H1 (cell line): ENCODE measurements at regions not wholly inside any gene's neighbourhood (a gene's known extent, or its start where the extent isn't known, plus 50 kb on each side); places are given as distances from the start of the nearest gene placed in this dataset.

Source experiments
- CTCF ChIA-PET: fragments of 300-600 bp; sonication (Branson Sonifier 250); formaldehyde crosslinking; loops from one replicate; lab custom pipeline; 2021; ENCODE audit not compliant: partially characterized antibody; lab: Charles Lee
- POLR2A ChIA-PET: fragments of 300-600 bp; sonication (Branson Sonifier 250); formaldehyde crosslinking; loops from one replicate; lab custom pipeline; 2021; ENCODE audit warnings: inconsistent platforms; ENCODE audit not compliant: partially characterized antibody; lab: Charles Lee
- DNase-seq, 2 experiments: peaks; one replicate each; pipeline versions ENCODE4 v3.0.0 to v3.0.0-alpha.2; 2010 to 2022; ENCODE audit warnings: low spot score in 2 of 2, low read depth in 1 of 2, mixed read lengths in 1 of 2
- FAIRE-seq: peaks from 2 replicates; lab custom pipeline; 2011; peaks lifted over from hg19 to GRCh38; lab: Jason Lieb, UNC
- H2AFZ ChIP-seq: 2 replicates; pipeline ENCODE4 v1.8.1; 2012; ENCODE audit warnings: low read length, inconsistent platforms
- H2AK5ac ChIP-seq: 2 replicates; pipeline ENCODE4 v1.6.1; 2013; ENCODE audit warnings: low read depth, low read length
- H2BK120ac ChIP-seq: replicated peaks from 2 replicates; pipeline ENCODE3; 2013; ENCODE audit warnings: low read depth, low read length, inconsistent platforms
- H2BK12ac ChIP-seq: 2 replicates; pipeline ENCODE4 v1.6.1; 2013; ENCODE audit warnings: low read depth, low read length
- H2BK15ac ChIP-seq: 2 replicates; pipeline ENCODE4 v1.6.1; 2013; ENCODE audit warnings: low read length
- H2BK20ac ChIP-seq: 2 replicates; pipeline ENCODE4 v1.6.1; 2013; ENCODE audit warnings: low read length
- H2BK5ac ChIP-seq: 2 replicates; pipeline ENCODE4 v1.6.1; 2013; ENCODE audit warnings: low read depth, low read length
- H3K14ac ChIP-seq: 2 replicates; pipeline ENCODE4 v1.6.1; 2013; ENCODE audit warnings: inconsistent platforms; ENCODE audit not compliant: insufficient read length
- H3K18ac ChIP-seq: 2 replicates; pipeline ENCODE4 v1.6.1; 2013; ENCODE audit warnings: low read length; ENCODE audit errors: extremely low read depth
- H3K23ac ChIP-seq: 2 replicates; pipeline ENCODE4 v1.6.1; 2013; ENCODE audit warnings: inconsistent platforms; ENCODE audit not compliant: insufficient read length
- H3K23me2 ChIP-seq: 2 replicates; pipeline ENCODE4 v1.6.1; 2013; ENCODE audit warnings: low read depth, low read length
- H3K27ac ChIP-seq: 2 replicates; pipeline ENCODE4 v1.6.1; 2011; ENCODE audit warnings: low read depth, low read length, inconsistent platforms
- H3K27me3 ChIP-seq, 4 experiments: replicated peaks in 1 of 4; 1 replicate in 1 of 4; 2 replicates in 3 of 4; pipeline versions ENCODE4 v1.6.1 to v1.8.1; 2011 to 2013; ENCODE audit warnings: low read length in 3 of 4, mild to moderate bottlenecking in 3 of 4, inconsistent platforms in 2 of 4, mixed read lengths in 2 of 4, moderate library complexity in 1 of 4; ENCODE audit not compliant: control insufficient read depth in 3 of 4, insufficient read depth in 3 of 4; ENCODE audit errors: extremely low read depth in 1 of 4
- H3K36me3 ChIP-seq, 4 experiments: 2 replicates each; pipeline versions ENCODE4 v1.6.1 to v1.8.1; 2011 to 2013; ENCODE audit warnings: mild to moderate bottlenecking in 4 of 4, low read length in 3 of 4, moderate library complexity in 2 of 4, control low read depth in 1 of 4, inconsistent platforms in 1 of 4; ENCODE audit not compliant: insufficient read depth in 4 of 4, control insufficient read depth in 2 of 4
- H3K4ac ChIP-seq: replicated peaks from 2 replicates; pipeline ENCODE3; 2013; ENCODE audit warnings: low read length, low read depth, mixed read lengths, inconsistent platforms; ENCODE audit not compliant: insufficient read length
- H3K4me1 ChIP-seq, 4 experiments: replicated peaks in 1 of 4; 1 replicate in 1 of 4; 2 replicates in 3 of 4; pipeline versions ENCODE4 v1.6.1 to v1.8.1; 2011 to 2013; ENCODE audit warnings: low read length in 3 of 4, inconsistent platforms in 2 of 4, mixed read lengths in 1 of 4; ENCODE audit not compliant: insufficient read depth in 4 of 4, control insufficient read depth in 3 of 4
- H3K4me2 ChIP-seq, 2 experiments: 2 replicates each; pipeline versions ENCODE4 v1.6.1 to v1.8.1; 2011 to 2013; ENCODE audit warnings: low read depth in 2 of 2, low read length in 2 of 2, control low read depth in 1 of 2, inconsistent platforms in 1 of 2, mild to moderate bottlenecking in 1 of 2; ENCODE audit not compliant: insufficient read depth in 1 of 2
- H3K4me3 ChIP-seq, 4 experiments: fragments of 200-600, 300-600 bp in 1 of 4; sonication (generic), shearing (Covaris generic), sonication (Bioruptor Twin) in 1 of 4; 2 replicates each; pipeline versions ENCODE4 v1.5.1 to v1.8.1; 2011 to 2016; ENCODE audit warnings: low read length in 4 of 4, low read depth in 3 of 4, control low read depth in 2 of 4, inconsistent platforms in 2 of 4, mild to moderate bottlenecking in 2 of 4, mixed read lengths in 1 of 4, moderate library complexity in 1 of 4; ENCODE audit not compliant: insufficient read depth in 2 of 4; ENCODE audit errors: extremely low read depth in 1 of 4
- H3K56ac ChIP-seq: replicated peaks from 2 replicates; pipeline ENCODE3; 2013; ENCODE audit warnings: low read depth, mild to moderate bottlenecking, mixed read lengths, low read length, inconsistent platforms; ENCODE audit not compliant: insufficient read length
- H3K79me1 ChIP-seq: 2 replicates; pipeline ENCODE4 v1.6.1; 2013; ENCODE audit warnings: low read depth, low read length, control low read depth
- H3K79me2 ChIP-seq, 2 experiments: 2 replicates each; pipeline versions ENCODE4 v1.6.1 to v1.8.1; 2012 to 2013; ENCODE audit warnings: low read length in 2 of 2, mild to moderate bottlenecking in 2 of 2, inconsistent platforms in 1 of 2; ENCODE audit not compliant: insufficient read depth in 2 of 2, control insufficient read depth in 1 of 2
- H3K9ac ChIP-seq, 4 experiments: replicated peaks in 1 of 4; 1 replicate in 1 of 4; 2 replicates in 3 of 4; pipeline versions ENCODE4 v1.6.1 to v1.8.1; 2011 to 2013; ENCODE audit warnings: low read depth in 3 of 4, low read length in 3 of 4, control low read depth in 2 of 4, mild to moderate bottlenecking in 2 of 4, moderate library complexity in 2 of 4, inconsistent platforms in 1 of 4; ENCODE audit errors: extremely low read depth in 1 of 4
- H3K9me3 ChIP-seq, 2 experiments: 2 replicates each; pipeline versions ENCODE4 v1.6.1 to v1.8.1; 2012 to 2013; ENCODE audit warnings: mild to moderate bottlenecking in 2 of 2, moderate library complexity in 2 of 2, control low read depth in 1 of 2, inconsistent platforms in 1 of 2, low read depth in 1 of 2, low read length in 1 of 2, mixed read lengths in 1 of 2; ENCODE audit not compliant: insufficient read depth in 2 of 2
- H4K20me1 ChIP-seq, 2 experiments: replicated peaks in 1 of 2; 2 replicates each; pipeline versions ENCODE3 to v1.8.1; 2011 to 2013; ENCODE audit warnings: inconsistent platforms in 2 of 2, low read length in 2 of 2, mild to moderate bottlenecking in 1 of 2; ENCODE audit not compliant: insufficient read depth in 2 of 2, control insufficient read depth in 1 of 2
- H4K5ac ChIP-seq: 2 replicates; pipeline ENCODE4 v1.6.1; 2013; ENCODE audit warnings: low read length, low read depth, mixed read lengths, inconsistent platforms; ENCODE audit not compliant: insufficient read length
- H4K8ac ChIP-seq: 2 replicates; pipeline ENCODE4 v1.8.0; 2013; ENCODE audit warnings: mild to moderate bottlenecking, moderate library complexity, low read length, inconsistent platforms; ENCODE audit not compliant: insufficient read depth; ENCODE audit errors: extremely low read depth
- H4K91ac ChIP-seq: replicated peaks from 2 replicates; pipeline ENCODE3; 2013; ENCODE audit warnings: low read length, mixed read lengths, inconsistent platforms; ENCODE audit not compliant: insufficient read length
- CEBPB ChIP-seq: IDR thresholded peaks from 2 replicates; pipeline ENCODE4 v1.6.1; 2012; ENCODE audit warnings: low read depth, low read length
- CREB1 ChIP-seq: IDR thresholded peaks from 2 replicates; pipeline ENCODE4 v1.6.1; 2012; ENCODE audit warnings: inconsistent platforms
- EP300 ChIP-seq, 2 experiments: IDR thresholded peaks; 1 replicate in 1 of 2; 2 replicates in 1 of 2; pipeline ENCODE4 v1.6.1; 2011 to 2012; ENCODE audit warnings: low read depth in 2 of 2, low read length in 2 of 2, mild to moderate bottlenecking in 2 of 2, borderline replicate concordance in 1 of 2, inconsistent platforms in 1 of 2, moderate library complexity in 1 of 2
- SRF ChIP-seq: IDR thresholded peaks from 2 replicates; pipeline ENCODE4 v1.6.1; 2011; ENCODE audit warnings: mild to moderate bottlenecking, low read depth, low read length, moderate library complexity
- TBP ChIP-seq: IDR thresholded peaks from 2 replicates; pipeline ENCODE4 v1.6.1; 2011; ENCODE audit warnings: low read depth, low read length, improper control_type of control experiment
- WGBS, 2 experiments: shearing (Covaris generic) in 1 of 2; methylation state at CpG; one replicate each; pipeline versions ENCODE4 v1.1.6 to v1.1.7; 2013 to 2015; ENCODE audit warnings: low lambda C conversion rate in 2 of 2, mixed read lengths in 2 of 2, inconsistent platforms in 1 of 2, low coverage in 1 of 2, missing lambda C conversion rate in 1 of 2; ENCODE audit not compliant: insufficient replicate concordance in 2 of 2, insufficient coverage in 1 of 2, insufficient read length in 1 of 2; ENCODE audit errors: extremely low coverage in 1 of 2, missing lambda C conversion rate in 1 of 2; 5-methylcytosine and 5-hydroxymethylcytosine counted together
- TF ChIP-seq, protein P1 (sequence below): IDR thresholded peaks from 2 replicates; pipeline ENCODE4 v1.6.1; 2011; ENCODE audit warnings: low read depth, mild to moderate bottlenecking, low read length; ENCODE audit not compliant: insufficient read depth

DNA sequence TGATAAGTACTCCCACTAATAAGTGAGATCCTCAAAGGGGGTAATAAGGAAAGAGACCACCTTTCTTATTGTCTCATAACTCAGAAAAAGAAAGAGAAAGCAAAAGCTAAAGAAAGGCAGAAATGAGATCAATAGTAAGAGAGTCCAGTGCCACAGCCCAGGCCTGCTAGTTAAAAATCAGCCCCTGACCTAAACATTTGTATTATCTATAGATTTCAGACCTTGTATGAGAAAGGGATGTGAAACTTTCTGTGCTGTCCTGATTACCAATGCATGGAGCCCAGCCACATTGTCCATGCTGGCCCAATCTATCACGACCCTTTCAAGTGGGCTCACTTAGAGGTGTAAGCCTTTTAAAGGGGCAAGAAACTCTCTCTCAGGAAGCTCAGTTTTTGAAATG, 684.8 kb upstream of the TSPY4 start:
- no peaks in the 10 kb centered on the region for H4K20me1 ChIP-seq
- no peak overlapping the region for H3K9ac ChIP-seq
- no peak overlapping the region for H2BK120ac ChIP-seq
- no peak overlapping the region for H4K91ac ChIP-seq
- H4K8ac ChIP-seq: no peak overlapping the region
- no peak overlapping the region for H2BK20ac ChIP-seq
- no peak overlapping the region for H2AK5ac ChIP-seq
- H3K79me2 ChIP-seq: no peaks in the 10 kb centered on the region
- no peak overlapping the region for H2BK15ac ChIP-seq
- H2AFZ ChIP-seq: no peak overlapping the region
- H3K4me2 ChIP-seq: no peak overlapping the region
- no peaks in the 10 kb centered on the region for H3K36me3 ChIP-seq
- no peak overlapping the region for H3K27ac ChIP-seq
- DNase-seq (no peak), FAIRE-seq (no peak)
- no peaks in the 10 kb centered on the region for H3K4me1 ChIP-seq
- no peaks in the 10 kb centered on the region for H3K23me2 ChIP-seq
- TF ChIP-seq CEBPB: no peak
- TF ChIP-seq EP300 (IDR thresholded peaks at IDR 0.05; ENCODE audit: borderline replicate concordance in 1 of 2, low read depth in 2 of 2, low read length in 2 of 2): no peak
- TF ChIP-seq SRF: no peak
- TF ChIP-seq, protein P1, sequence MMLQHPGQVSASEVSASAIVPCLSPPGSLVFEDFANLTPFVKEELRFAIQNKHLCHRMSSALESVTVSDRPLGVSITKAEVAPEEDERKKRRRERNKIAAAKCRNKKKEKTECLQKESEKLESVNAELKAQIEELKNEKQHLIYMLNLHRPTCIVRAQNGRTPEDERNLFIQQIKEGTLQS: no peak
- no peak for TF ChIP-seq CREB1
- TF ChIP-seq TBP: no peak
- ChIA-PET CTCF (no interaction called here), POLR2A (no interaction called here)
- no peak overlapping the region for H3K23ac ChIP-seq
- WGBS, 2 experiments: no CpG with 5 or more reads among the region's 1 CpG
- H3K56ac ChIP-seq: no peak overlapping the region
- no peaks in the 10 kb centered on the region for H3K27me3 ChIP-seq
- H3K79me1 ChIP-seq: no peaks in the 10 kb centered on the region
- no peak overlapping the region for H3K14ac ChIP-seq
- peaks cover 7 to 75% of the 10 kb centered on the region in 2 experiments for H3K9me3 ChIP-seq
- no peak overlapping the region for H2BK12ac ChIP-seq
- no peak overlapping the region for H4K5ac ChIP-seq
- H3K18ac ChIP-seq: no peak overlapping the region
- H3K4ac ChIP-seq: no peak overlapping the region
- H3K4me3 ChIP-seq: no peak overlapping the region
- no peak overlapping the region for H2BK5ac ChIP-seq
